ENCODE measurements at regions not wholly inside any gene's neighbourhood (a gene's known extent, or its start where the extent isn't known, plus 50 kb on each side); places are given as distances from the start of the nearest gene placed in this dataset.
A peak's percentile ranks its signal among the peaks of the same experiment; 100 is the strongest.

DNA sequence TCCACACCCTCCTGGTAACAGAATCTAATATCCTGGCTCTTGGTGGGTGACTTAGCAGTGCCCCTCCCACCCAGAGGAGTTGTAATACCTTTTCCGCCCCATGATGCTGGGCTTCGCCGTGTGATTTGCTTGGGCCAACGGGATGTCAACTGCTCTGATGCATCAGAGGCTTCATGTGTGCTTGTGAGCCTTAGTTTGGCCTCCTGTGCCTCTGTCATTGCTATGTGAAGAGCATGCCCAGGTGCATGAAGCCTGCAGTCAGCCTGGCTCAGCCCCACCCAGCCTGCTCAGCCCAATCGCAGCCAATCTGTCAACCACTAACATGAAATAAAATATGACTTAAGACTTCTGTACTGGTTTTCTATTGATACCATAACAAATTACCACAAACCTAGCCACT, 201.2 kb upstream of the RPL38 start:
- intact Hi-C loops (cut with DNase I), result no loop called here
- TF ChIP-seq POLR2A (IDR thresholded peaks at IDR 0.05) (no peak), CTCF (IDR thresholded peaks at IDR 0.05) (no peak)
- whole genome bisulfite sequencing, 2 donors, result 71 to 100% methylated on average over 1 of the region's 5 CpGs
- Histone ChIP-seq H3K9me3 (no peaks in the 10 kb centered on the region), H3K27me3 (peaks cover 0 to 76% (median 0%) of the 10 kb centered on the region in 4 donors), H3K4me3 (no peak overlapping the region), H3K4me1 (peaks cover 0 to 10% (median 0%) of the 10 kb centered on the region in 3 donors), H3K27ac (no peak overlapping the region), H3K36me3 (no peaks in the 10 kb centered on the region)
- DNase-seq, result no peak

- Histone ChIP-seq H3K27me3 (peaks cover 0 to 82% (median 0%) of the 10 kb centered on the region in 4 donors), H3K36me3 (no peaks in the 10 kb centered on the region), H3K4me3 (no peak overlapping the region), H3K9me3 (no peaks in the 10 kb centered on the region), H3K4me1 (peaks cover 0 to 3% (median 0%) of the 10 kb centered on the region in 3 donors), H3K27ac (no peak overlapping the region)
- intact Hi-C loops (cut with DNase I), result no loop called here
- 68 to 72% methylated on average over 7 of the region's 7 CpGs for WGBS, 2 donors
- TF ChIP-seq CTCF (IDR thresholded peaks at IDR 0.05) (no peak), POLR2A (IDR thresholded peaks at IDR 0.05) (no peak)
- DNase-seq, result no peak
These were observed 199.4 kb upstream of the RPL38 start for GRCh38 chr17:74004056-74004455.

DNA sequence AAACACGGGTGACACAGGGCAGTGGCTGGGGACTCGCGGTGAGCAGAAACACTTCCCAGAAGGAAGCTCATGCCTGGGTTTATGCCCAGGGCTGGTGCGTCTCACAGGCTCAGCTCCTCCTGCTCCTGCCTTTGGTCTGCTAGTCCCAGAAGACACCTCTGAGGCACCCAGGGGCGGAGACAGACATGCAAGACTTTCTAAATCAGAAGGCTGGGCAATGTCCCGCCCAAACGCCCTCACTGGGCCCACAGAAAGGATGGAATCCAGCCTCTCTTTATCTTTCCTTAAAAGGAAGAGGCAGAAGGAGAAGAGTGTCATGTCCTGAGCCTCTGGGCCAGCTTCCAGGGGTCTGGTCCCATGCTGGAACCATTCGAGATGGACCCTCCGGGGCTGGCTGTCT, 197.7 kb upstream of the RPL38 start:
- H3K4me1 ChIP-seq, result no peaks in the 10 kb centered on the region
- no peaks in the 10 kb centered on the region for H3K9me3 ChIP-seq
- H3K36me3 ChIP-seq, result no peaks in the 10 kb centered on the region
- 55 to 60% methylated on average over 6 to 8 of the region's 9 CpGs for WGBS, 2 donors
- TF ChIP-seq CTCF (IDR thresholded peaks at IDR 0.05) (no peak), POLR2A (IDR thresholded peaks at IDR 0.05) (no peak)
- intact Hi-C loops (cut with DNase I), result no loop called here
- no peak overlapping the region for H3K4me3 ChIP-seq
- DNase-seq, result no peak
- H3K27me3 ChIP-seq, result peaks cover 0 to 81% (median 0%) of the 10 kb centered on the region in 4 donors
- H3K27ac ChIP-seq, result no peak overlapping the region

DNA sequence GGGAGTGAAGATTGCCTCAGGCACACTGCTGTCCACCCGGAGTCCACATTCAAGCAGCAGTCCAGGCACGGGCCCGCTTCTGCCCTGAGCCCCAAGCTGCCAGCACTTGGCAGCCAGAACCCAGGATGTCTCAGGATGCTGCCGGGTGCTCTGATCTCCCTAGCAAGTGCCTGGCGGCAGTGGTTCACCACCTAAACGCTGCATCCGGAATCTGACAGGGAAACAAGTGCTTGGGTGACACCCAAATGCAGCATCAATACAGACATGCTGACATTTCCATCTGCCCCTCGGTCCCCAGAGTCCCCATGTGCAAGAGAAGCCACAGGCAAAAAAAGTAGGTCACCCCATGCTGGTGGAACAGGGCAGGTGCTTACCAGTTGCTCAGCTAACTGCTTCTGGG, 197.1 kb upstream of the RPL38 start:
- Histone ChIP-seq H3K36me3 (no peaks in the 10 kb centered on the region), H3K4me3 (no peak overlapping the region), H3K27me3 (peaks cover 0 to 86% (median 0%) of the 10 kb centered on the region in 4 donors), H3K27ac (no peak overlapping the region), H3K9me3 (no peaks in the 10 kb centered on the region), H3K4me1 (no peaks in the 10 kb centered on the region)
- DNase-seq, result no peak
- intact Hi-C loops (cut with DNase I), result no loop called here
- TF ChIP-seq POLR2A (IDR thresholded peaks at IDR 0.05), result no peak
- TF ChIP-seq CTCF (IDR thresholded peaks at IDR 0.05), result no peak
- 77 to 89% methylated on average over 3 to 7 of the region's 8 CpGs for WGBS, 2 donors

- no peak for DNase-seq
- H3K27me3 ChIP-seq, result peaks cover 0 to 94% (median 0%) of the 10 kb centered on the region in 4 donors
These were observed 195.3 kb upstream of the RPL38 start for GRCh38 chr17:74008196-74008595.

More at GRCh38 chr17:74008196-74008595, 195.3 kb upstream of the RPL38 start:
- Histone ChIP-seq H3K4me3 (no peak overlapping the region), H3K27ac (no peak overlapping the region), H3K36me3 (no peaks in the 10 kb centered on the region), H3K4me1 (no peaks in the 10 kb centered on the region), H3K9me3 (no peaks in the 10 kb centered on the region)
- intact Hi-C loops (cut with DNase I), result no loop called here
- TF ChIP-seq CTCF (IDR thresholded peaks at IDR 0.05) (peak in 2 of 6 experiments; percentile 15 to 34), POLR2A (IDR thresholded peaks at IDR 0.05) (no peak)
- WGBS, 2 donors, result 30 to 60% methylated on average over 4 to 10 of the region's 10 CpGs

Measured in esophagus squamous epithelium (tissue), 5 donors.